ENCODE measurements at regions not wholly inside any gene's neighbourhood (a gene's known extent, or its start where the extent isn't known, plus 50 kb on each side); places are given as distances from the start of the nearest gene placed in this dataset.

DNA sequence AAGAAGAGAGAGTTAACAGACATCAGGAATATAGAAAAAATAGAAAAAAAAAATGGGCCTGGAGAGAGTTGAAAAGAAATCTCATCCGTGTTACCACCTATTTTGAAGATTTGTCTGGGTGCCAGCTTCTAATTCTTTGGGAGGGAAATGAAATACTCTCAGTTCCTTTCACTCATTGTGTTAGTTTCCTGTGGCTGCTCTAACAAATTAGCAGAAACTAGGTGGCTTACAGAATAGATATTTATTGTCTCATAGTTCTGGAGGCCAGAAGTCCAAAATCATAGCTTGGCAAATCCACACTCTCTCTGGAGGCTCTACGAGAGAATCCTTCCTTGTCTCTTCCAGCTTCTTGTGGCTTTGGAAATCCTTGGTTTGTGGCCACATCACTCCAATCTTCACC is 225.1 kb upstream of the BTBD3 start:
- WGBS, result 47% methylated on average over 2 of the region's 2 CpGs
- H3K4me3 ChIP-seq, result no peak overlapping the region
- intact Hi-C loops (cut with DNase I), result no loop called here
- no peaks in the 10 kb centered on the region for H3K36me3 ChIP-seq
- DNase-seq (ENCODE audit: extremely low spot score), result no peak
- peaks cover 0 to 3% (median 0%) of the 10 kb centered on the region in 4 donors for H3K27me3 ChIP-seq
- H3K27ac ChIP-seq (replicated peaks in 1 of 4), result no peak overlapping the region
- H3K9me3 ChIP-seq, result peaks cover 0 to 4% (median 1%) of the 10 kb centered on the region in 4 donors
- TF ChIP-seq POLR2AphosphoS5 (IDR thresholded peaks at IDR 0.05) (no peak), POLR2A (IDR thresholded peaks at IDR 0.05; ENCODE audit: low read depth) (no peak), CTCF (IDR thresholded peaks at IDR 0.05) (no peak), EP300 (IDR thresholded peaks at IDR 0.05) (no peak)
- peaks cover 0 to 3% (median 0%) of the 10 kb centered on the region in 4 donors for H3K4me1 ChIP-seq

DNA sequence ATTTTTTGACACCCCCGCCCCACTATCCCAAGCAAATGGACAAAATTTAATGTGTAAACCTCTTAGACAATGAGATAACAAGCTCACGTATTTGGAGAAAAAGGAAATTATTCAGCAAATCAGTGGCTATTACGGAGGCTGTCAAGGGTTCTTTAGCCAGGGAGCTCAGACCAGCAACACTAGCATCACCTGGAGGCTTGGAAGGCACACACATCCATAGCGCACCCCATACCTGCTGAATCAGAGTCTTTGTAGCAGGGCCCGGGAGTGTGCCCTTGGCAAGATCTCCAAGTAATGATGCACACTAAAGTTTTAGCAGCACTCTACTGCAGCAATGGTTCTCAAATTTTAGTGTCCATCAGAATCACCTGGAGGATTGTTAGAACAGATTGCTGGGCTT is 223.2 kb upstream of the BTBD3 start:
- TF ChIP-seq EP300 (IDR thresholded peaks at IDR 0.05) (no peak), POLR2AphosphoS5 (IDR thresholded peaks at IDR 0.05) (no peak), CTCF (IDR thresholded peaks at IDR 0.05) (no peak), POLR2A (IDR thresholded peaks at IDR 0.05; ENCODE audit: low read depth) (no peak)
- 79% methylated on average over 4 of the region's 5 CpGs for WGBS
- H3K4me3 ChIP-seq, result no peak overlapping the region
- no peaks in the 10 kb centered on the region for H3K27me3 ChIP-seq
- DNase-seq (ENCODE audit: extremely low spot score), result no peak
- H3K9me3 ChIP-seq, result peaks cover 0 to 6% (median 3%) of the 10 kb centered on the region in 4 donors
- no peak overlapping the region for H3K27ac ChIP-seq (replicated peaks in 1 of 4)
- H3K36me3 ChIP-seq, result no peaks in the 10 kb centered on the region
- H3K4me1 ChIP-seq, result no peaks in the 10 kb centered on the region
- intact Hi-C loops (cut with DNase I), result no loop called here

GRCh38 chr20:11697055-11697454 is 220.6 kb upstream of the BTBD3 start:
- H3K4me1 ChIP-seq, result no peaks in the 10 kb centered on the region
- no peaks in the 10 kb centered on the region for H3K36me3 ChIP-seq
- intact Hi-C loops (cut with DNase I), result no loop called here
- TF ChIP-seq POLR2AphosphoS5 (IDR thresholded peaks at IDR 0.05) (no peak), POLR2A (IDR thresholded peaks at IDR 0.05; ENCODE audit: low read depth) (no peak), CTCF (IDR thresholded peaks at IDR 0.05) (no peak), EP300 (IDR thresholded peaks at IDR 0.05) (no peak)
- DNase-seq (ENCODE audit: extremely low spot score), result no peak
- no peak overlapping the region for H3K27ac ChIP-seq (replicated peaks in 1 of 4)
- no peak overlapping the region for H3K4me3 ChIP-seq
- no peaks in the 10 kb centered on the region for H3K27me3 ChIP-seq
- H3K9me3 ChIP-seq, result peaks cover 0 to 6% (median 3%) of the 10 kb centered on the region in 4 donors
- 80% methylated on average over 3 of the region's 3 CpGs for WGBS

DNA sequence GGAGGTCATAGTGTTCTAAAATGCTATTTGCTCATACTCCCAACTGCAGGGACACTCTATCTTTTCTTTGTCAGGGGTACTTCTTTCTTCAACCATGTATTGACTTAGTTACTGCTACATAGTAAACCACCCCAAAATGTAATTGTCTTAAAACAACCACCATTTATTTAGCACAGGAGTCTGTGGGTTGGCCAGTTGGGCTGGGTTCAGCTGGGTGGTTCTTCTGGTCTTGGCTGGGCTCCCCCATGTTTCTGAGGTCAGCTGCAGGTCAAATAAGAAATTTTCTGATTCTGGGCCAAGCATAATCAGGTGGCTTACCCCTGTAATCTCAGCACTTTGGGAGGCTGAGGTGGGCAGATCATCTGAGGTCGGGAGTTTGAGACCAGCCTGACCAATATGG is 220.0 kb upstream of the BTBD3 start:
- Histone ChIP-seq H3K27ac (replicated peaks in 1 of 4) (no peak overlapping the region), H3K9me3 (peaks cover 0 to 6% (median 3%) of the 10 kb centered on the region in 4 donors), H3K27me3 (no peaks in the 10 kb centered on the region), H3K4me1 (no peaks in the 10 kb centered on the region), H3K4me3 (no peak overlapping the region), H3K36me3 (no peaks in the 10 kb centered on the region)
- 75% methylated on average over 1 of the region's 1 CpG for WGBS
- intact Hi-C loops (cut with DNase I), result no loop called here
- TF ChIP-seq CTCF (IDR thresholded peaks at IDR 0.05), result no peak
- TF ChIP-seq POLR2A (IDR thresholded peaks at IDR 0.05; ENCODE audit: low read depth), result no peak
- no peak for TF ChIP-seq EP300 (IDR thresholded peaks at IDR 0.05)
- TF ChIP-seq POLR2AphosphoS5 (IDR thresholded peaks at IDR 0.05), result no peak
- no peak for DNase-seq (ENCODE audit: extremely low spot score)

GRCh38 chr20:11698124-11698523 is 219.6 kb upstream of the BTBD3 start:
- no peaks in the 10 kb centered on the region for H3K27me3 ChIP-seq
- no peak overlapping the region for H3K4me3 ChIP-seq
- intact Hi-C loops (cut with DNase I), result no loop called here
- no peaks in the 10 kb centered on the region for H3K36me3 ChIP-seq
- no peak overlapping the region for H3K27ac ChIP-seq (replicated peaks in 1 of 4)
- peaks cover 0 to 6% (median 3%) of the 10 kb centered on the region in 4 donors for H3K9me3 ChIP-seq
- DNase-seq (ENCODE audit: extremely low spot score), result no peak
- no peak for TF ChIP-seq EP300 (IDR thresholded peaks at IDR 0.05)
- no peak for TF ChIP-seq CTCF (IDR thresholded peaks at IDR 0.05)
- TF ChIP-seq POLR2AphosphoS5 (IDR thresholded peaks at IDR 0.05), result no peak
- TF ChIP-seq POLR2A (IDR thresholded peaks at IDR 0.05; ENCODE audit: low read depth), result no peak
- H3K4me1 ChIP-seq, result no peaks in the 10 kb centered on the region
